ENCODE measurements at regions not wholly inside any gene's neighbourhood (a gene's known extent, or its start where the extent isn't known, plus 50 kb on each side); places are given as distances from the start of the nearest gene placed in this dataset.

GRCh38 chr2:33822964-33823363 lies 223.9 kb upstream of the FAM98A start:
- TF ChIP-seq CTCF (IDR thresholded peaks at IDR 0.05; ENCODE audit: insufficient read depth, low read depth, low read length) (no peak), EZH2 (IDR thresholded peaks at IDR 0.05; ENCODE audit: insufficient read depth, low read length) (no peak)
